CD14-positive monocyte (primary cell): ENCODE measurements at regions not wholly inside any gene's neighbourhood (a gene's known extent, or its start where the extent isn't known, plus 50 kb on each side); places are given as distances from the start of the nearest gene placed in this dataset.

Source experiments
- DNase-seq, 3 donors: peaks; one replicate each; pipeline ENCODE4 v3.0.0-alpha.2; 2011 to 2022
- H2AFZ ChIP-seq: 2 replicates; pipeline ENCODE4 v1.6.0; 2012; ENCODE audit warnings: mild to moderate bottlenecking, low read depth, low read length, inconsistent platforms; ENCODE audit not compliant: insufficient read depth, poor library complexity, severe bottlenecking
- H3K27ac ChIP-seq, 2 donors: 1 replicate in 1 of 2; 2 replicates in 1 of 2; pipeline ENCODE4 v1.5.1; 2012 to 2013; ENCODE audit warnings: low read length in 2 of 2, control low read depth in 1 of 2, inconsistent platforms in 1 of 2, low read depth in 1 of 2, mild to moderate bottlenecking in 1 of 2
- H3K27me3 ChIP-seq, 2 donors: one replicate each; pipeline versions ENCODE4 v1.6.0 to v1.6.1; 2011 to 2013; ENCODE audit warnings: low read length in 2 of 2; ENCODE audit not compliant: control insufficient read depth in 2 of 2, insufficient read depth in 2 of 2
- H3K36me3 ChIP-seq, 2 donors: replicated peaks in 1 of 2; 1 replicate in 1 of 2; 2 replicates in 1 of 2; pipeline versions ENCODE4 v1.5.1 to v1.6.1; 2012 to 2013; ENCODE audit warnings: low read length in 2 of 2, control low read depth in 1 of 2, inconsistent platforms in 1 of 2, mild to moderate bottlenecking in 1 of 2; ENCODE audit not compliant: insufficient read depth in 2 of 2, control insufficient read depth in 1 of 2
- H3K4me1 ChIP-seq, 2 donors: 1 replicate in 1 of 2; 2 replicates in 1 of 2; pipeline versions ENCODE4 v1.5.1 to v1.6.1; 2012 to 2013; ENCODE audit warnings: low read length in 2 of 2, control low read depth in 1 of 2, inconsistent platforms in 1 of 2, mild to moderate bottlenecking in 1 of 2, moderate library complexity in 1 of 2; ENCODE audit not compliant: insufficient read depth in 2 of 2, control insufficient read depth in 1 of 2
- H3K4me2 ChIP-seq: replicated peaks from 2 replicates; pipeline ENCODE3; 2012; ENCODE audit warnings: low read length, moderate library complexity, mild to moderate bottlenecking; ENCODE audit not compliant: poor library complexity, severe bottlenecking; ENCODE audit errors: extremely low read depth
- H3K4me3 ChIP-seq, 3 experiments: fragments of 200-600 bp in 1 of 3; sonication (generic) in 1 of 3; replicated peaks in 1 of 3; 1 replicate in 2 of 3; 2 replicates in 1 of 3; pipeline ENCODE4 v1.5.1; 2011 to 2013; ENCODE audit warnings: low read length in 3 of 3, mild to moderate bottlenecking in 3 of 3, control low read depth in 2 of 3, low read depth in 2 of 3, inconsistent platforms in 1 of 3, moderate library complexity in 1 of 3
- H3K79me2 ChIP-seq: 2 replicates; pipeline ENCODE4 v1.6.0; 2012; ENCODE audit warnings: mild to moderate bottlenecking, control low read depth, inconsistent platforms, low read length, moderate library complexity; ENCODE audit not compliant: insufficient read depth
- H3K9ac ChIP-seq: 2 replicates; pipeline ENCODE4 v1.6.0; 2017; ENCODE audit warnings: low read length, mild to moderate bottlenecking; ENCODE audit not compliant: insufficient read depth, poor library complexity, severe bottlenecking
- H3K9me3 ChIP-seq, 2 donors: replicated peaks in 1 of 2; 1 replicate in 1 of 2; 2 replicates in 1 of 2; pipeline versions ENCODE4 v1.5.1 to v1.6.1; 2012 to 2013; ENCODE audit warnings: low read length in 2 of 2, control low read depth in 1 of 2; ENCODE audit not compliant: control insufficient read depth in 1 of 2, insufficient read depth in 1 of 2
- H4K20me1 ChIP-seq: 2 replicates; pipeline ENCODE4 v1.6.0; 2012; ENCODE audit warnings: mild to moderate bottlenecking, low read length, control low read depth, moderate library complexity; ENCODE audit not compliant: insufficient read depth
- H3K27ac Mint-ChIP-seq, 7 donors: one replicate each; pipeline ENCODE4 v1.8.0; 2020; ENCODE audit warnings: mild to moderate bottlenecking in 7 of 7, mixed read lengths in 7 of 7, moderate library complexity in 6 of 7, inconsistent platforms in 2 of 7
- H3K27me3 Mint-ChIP-seq, 3 donors: one replicate each; pipeline ENCODE4 v1.8.0; 2021 to 2022; ENCODE audit warnings: low read depth in 3 of 3, mild to moderate bottlenecking in 3 of 3, mixed read lengths in 3 of 3, moderate library complexity in 3 of 3, inconsistent platforms in 1 of 3
- H3K36me3 Mint-ChIP-seq, 2 donors: one replicate each; pipeline ENCODE4 v1.8.0; 2020; ENCODE audit warnings: mixed read lengths in 2 of 2, inconsistent platforms in 1 of 2, mild to moderate bottlenecking in 1 of 2
- H3K4me1 Mint-ChIP-seq: one replicate; pipeline ENCODE4 v1.8.0; 2020; ENCODE audit warnings: mild to moderate bottlenecking, mixed read lengths
- H3K4me3 Mint-ChIP-seq, 2 donors: one replicate each; pipeline ENCODE4 v1.8.0; 2020; ENCODE audit warnings: mild to moderate bottlenecking in 2 of 2, mixed read lengths in 2 of 2, moderate library complexity in 1 of 2
- H3K9me3 Mint-ChIP-seq, 7 donors: one replicate each; pipeline ENCODE4 v1.8.0; 2020 to 2022; ENCODE audit warnings: mixed read lengths in 7 of 7, mild to moderate bottlenecking in 6 of 7, moderate library complexity in 6 of 7, inconsistent platforms in 2 of 7
- CTCF ChIP-seq: fragments of 200-600 bp; IDR thresholded peaks from one replicate; pipeline ENCODE4 v1.8.0; 2022; ENCODE audit warnings: antibody characterized with exemption, mild to moderate bottlenecking
- WGBS: methylation state at CpG from one replicate; pipeline ENCODE4 v1.1.5; 2013; ENCODE audit warnings: missing lambda C conversion rate; ENCODE audit not compliant: insufficient coverage; 5-methylcytosine and 5-hydroxymethylcytosine counted together
- intact Hi-C, 2 donors: fragments of 100-400 bp; cut with micrococcal nuclease; formaldehyde crosslinking; loops; one replicate each; pipeline versions ENCODE4 v1.15.0 to v1.15.1; 2023

GRCh38 chr12:59320112-59320511 lies 275.7 kb upstream of the SLC16A7 start:
- no peak overlapping the region for H3K9ac ChIP-seq
- Mint-ChIP-seq H3K36me3 (no peaks in the 10 kb centered on the region), H3K4me3 (no peak overlapping the region), H3K27me3 (no peaks in the 10 kb centered on the region), H3K27ac (no peak overlapping the region), H3K9me3 (peaks cover 3 to 16% (median 7%) of the 10 kb centered on the region in 7 donors), H3K4me1 (no peaks in the 10 kb centered on the region)
- no peaks in the 10 kb centered on the region for H4K20me1 ChIP-seq
- H2AFZ ChIP-seq = no peak overlapping the region
- DNase-seq = no peak
- no peak overlapping the region for H3K27ac ChIP-seq
- no peak overlapping the region for H3K4me2 ChIP-seq
- no peaks in the 10 kb centered on the region for H3K36me3 ChIP-seq
- no peaks in the 10 kb centered on the region for H3K4me1 ChIP-seq
- H3K27me3 ChIP-seq = no peaks in the 10 kb centered on the region
- intact Hi-C loops = no loop called here
- H3K4me3 ChIP-seq = no peak overlapping the region
- peaks cover 5 to 11% of the 10 kb centered on the region in 2 donors for H3K9me3 ChIP-seq
- WGBS = no CpG with 5 or more reads among the region's 1 CpG
- H3K79me2 ChIP-seq = no peaks in the 10 kb centered on the region
- TF ChIP-seq CTCF = no peak

GRCh38 chr12:59318940-59319339 lies 276.9 kb upstream of the SLC16A7 start:
- Histone ChIP-seq H3K4me2 (no peak overlapping the region), H3K27ac (no peak overlapping the region), H3K4me3 (no peak overlapping the region), H4K20me1 (no peaks in the 10 kb centered on the region), H3K27me3 (no peaks in the 10 kb centered on the region), H2AFZ (no peak overlapping the region), H3K9ac (no peak overlapping the region), H3K36me3 (no peaks in the 10 kb centered on the region), H3K79me2 (no peaks in the 10 kb centered on the region), H3K9me3 (peaks cover 5 to 11% of the 10 kb centered on the region in 2 donors), H3K4me1 (no peaks in the 10 kb centered on the region)
- H3K4me1 Mint-ChIP-seq = no peaks in the 10 kb centered on the region
- H3K9me3 Mint-ChIP-seq = peaks cover 3 to 16% (median 7%) of the 10 kb centered on the region in 7 donors
- H3K27me3 Mint-ChIP-seq = no peaks in the 10 kb centered on the region
- H3K36me3 Mint-ChIP-seq = no peaks in the 10 kb centered on the region
- DNase-seq = no peak
- H3K27ac Mint-ChIP-seq = no peak overlapping the region
- TF ChIP-seq CTCF = no peak
- H3K4me3 Mint-ChIP-seq = no peak overlapping the region
- intact Hi-C loops = no loop called here
- 100% methylated on average over 1 of the region's 2 CpGs for WGBS
